ENCODE measurements at regions not wholly inside any gene's neighbourhood (a gene's known extent, or its start where the extent isn't known, plus 50 kb on each side); places are given as distances from the start of the nearest gene placed in this dataset.
A peak's percentile ranks its signal among the peaks of the same experiment; 100 is the strongest.

DNA sequence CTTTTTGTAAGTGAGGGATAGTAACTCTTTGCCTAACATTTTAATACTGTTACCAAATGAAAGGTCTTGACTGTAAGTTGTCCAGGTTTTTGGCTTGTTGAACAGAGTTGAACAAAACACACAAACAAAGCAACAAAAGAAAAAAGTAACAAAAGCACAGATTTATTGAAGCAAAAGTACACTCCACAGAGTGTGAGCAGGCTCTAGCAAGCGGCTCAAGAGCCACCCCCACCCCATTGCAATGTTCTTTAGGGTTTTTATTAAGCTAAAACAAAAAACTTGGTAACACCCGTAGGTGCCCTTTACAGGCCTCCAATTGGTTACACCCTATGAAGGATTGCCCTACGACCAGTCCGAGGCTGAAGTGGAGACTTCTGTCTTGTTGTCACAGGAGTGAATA, 197.4 kb upstream of the MAP3K1 start:
- no peak for DNase-seq

DNA sequence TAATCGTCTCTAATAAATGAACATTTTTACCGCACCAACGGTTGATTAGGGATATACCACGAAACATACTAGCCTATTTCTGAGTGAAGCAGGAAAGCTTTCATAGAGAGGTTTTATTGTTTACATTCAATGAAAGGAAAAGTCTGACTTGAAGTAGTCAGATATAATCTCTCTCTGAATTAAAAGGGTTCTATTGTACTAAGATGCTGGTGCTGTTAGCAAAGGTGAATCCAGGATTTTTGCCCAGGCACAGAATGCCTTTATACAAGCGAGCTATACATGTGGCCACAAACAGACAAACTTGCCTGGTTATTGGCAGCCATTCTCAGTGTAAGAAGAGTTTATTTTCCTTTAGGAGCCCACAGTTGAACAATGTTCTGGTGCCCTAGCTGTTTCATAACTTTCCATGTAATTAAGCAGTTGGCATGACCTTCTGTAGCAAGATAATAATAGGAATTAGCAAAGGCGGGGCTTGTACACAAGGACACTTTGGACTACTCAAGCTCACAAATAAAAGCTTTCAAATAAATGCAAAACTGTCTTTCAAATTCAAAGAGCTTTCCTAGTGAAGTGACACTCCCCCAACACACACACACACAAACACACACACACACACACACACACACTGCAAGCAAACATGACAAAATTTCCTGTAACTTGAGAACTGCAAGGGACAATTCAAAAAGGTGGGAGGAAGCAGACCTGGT, 198.7 kb upstream of the MAP3K1 start:
- DNase-seq, result peak; percentile 75

DNA sequence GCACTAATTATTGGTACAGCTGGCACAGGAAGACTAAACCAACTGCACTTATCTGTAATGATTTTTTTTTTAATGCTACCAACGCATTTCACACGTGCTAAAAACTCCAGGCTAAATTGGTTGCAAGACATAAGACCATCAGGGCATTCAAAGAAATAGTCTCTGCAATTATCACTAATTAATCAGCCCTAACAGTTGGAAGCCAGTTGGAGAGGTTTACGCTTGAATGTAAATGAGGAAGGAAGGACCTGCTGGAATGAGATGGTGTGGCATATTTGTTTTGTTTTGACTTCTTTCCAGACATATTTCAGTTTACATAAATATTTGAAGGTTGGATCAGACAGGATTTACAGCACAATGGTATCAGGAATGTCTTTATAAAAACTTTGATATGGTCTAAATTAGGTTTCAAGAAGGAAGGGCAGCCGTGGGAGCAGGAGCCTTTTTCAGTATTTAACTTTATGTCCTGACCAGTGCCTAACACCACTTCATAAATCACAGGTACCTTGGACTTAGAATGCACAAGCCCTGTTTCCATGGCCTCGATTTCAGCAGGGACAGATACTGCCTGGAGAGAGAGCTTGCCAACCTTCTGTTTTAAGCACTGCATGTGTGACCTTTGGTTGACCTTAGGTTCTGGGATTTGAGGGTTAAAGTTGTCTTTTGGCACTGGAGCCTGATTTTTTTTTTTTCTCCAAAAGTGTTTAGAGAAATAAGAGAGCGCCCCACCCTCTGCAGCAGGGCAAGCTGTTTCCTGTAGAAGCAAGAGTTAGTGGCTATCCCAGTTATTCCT, 199.8 kb upstream of the MAP3K1 start:
- peak; percentile 33 for DNase-seq

DNA sequence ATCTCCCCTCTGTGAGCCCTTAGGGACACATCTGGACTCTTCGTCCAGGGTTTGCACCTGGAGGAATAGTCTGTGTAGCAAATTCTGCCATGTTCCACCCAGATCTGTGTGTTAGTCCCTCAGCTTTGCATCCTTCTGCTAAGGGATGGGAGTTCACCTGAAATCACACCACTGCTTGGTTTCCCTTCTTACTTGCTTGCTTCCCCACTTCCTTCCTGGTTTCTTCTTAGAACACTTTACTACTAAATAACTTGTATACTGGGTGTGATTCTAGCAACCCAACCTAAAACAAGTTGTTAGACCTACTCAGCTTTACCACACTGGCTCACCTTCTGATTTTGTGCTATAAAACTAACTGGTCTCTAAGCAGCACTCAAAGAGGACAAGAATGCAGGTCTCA, 202.6 kb upstream of the MAP3K1 start:
- no peak for DNase-seq

DNA sequence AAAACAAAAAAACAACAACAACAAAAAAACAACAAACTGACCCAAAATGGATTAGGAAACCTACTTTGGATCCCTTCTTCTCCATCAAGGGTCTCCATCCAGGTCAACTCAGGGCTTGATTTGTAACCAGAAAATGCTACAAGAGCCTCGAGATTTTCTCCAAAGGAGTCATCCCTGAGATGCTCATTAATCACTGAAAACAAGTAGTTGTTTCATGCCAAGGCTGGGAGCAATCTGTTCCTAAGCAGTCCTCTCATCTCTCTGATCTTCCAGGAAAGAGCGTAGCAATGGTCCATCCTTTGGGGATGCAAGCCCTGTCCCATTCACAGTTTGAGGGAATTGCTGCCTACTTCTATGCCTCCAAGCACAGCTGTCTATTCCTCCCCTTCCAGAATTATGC, 203.0 kb upstream of the MAP3K1 start:
- DNase-seq, result no peak

DNA sequence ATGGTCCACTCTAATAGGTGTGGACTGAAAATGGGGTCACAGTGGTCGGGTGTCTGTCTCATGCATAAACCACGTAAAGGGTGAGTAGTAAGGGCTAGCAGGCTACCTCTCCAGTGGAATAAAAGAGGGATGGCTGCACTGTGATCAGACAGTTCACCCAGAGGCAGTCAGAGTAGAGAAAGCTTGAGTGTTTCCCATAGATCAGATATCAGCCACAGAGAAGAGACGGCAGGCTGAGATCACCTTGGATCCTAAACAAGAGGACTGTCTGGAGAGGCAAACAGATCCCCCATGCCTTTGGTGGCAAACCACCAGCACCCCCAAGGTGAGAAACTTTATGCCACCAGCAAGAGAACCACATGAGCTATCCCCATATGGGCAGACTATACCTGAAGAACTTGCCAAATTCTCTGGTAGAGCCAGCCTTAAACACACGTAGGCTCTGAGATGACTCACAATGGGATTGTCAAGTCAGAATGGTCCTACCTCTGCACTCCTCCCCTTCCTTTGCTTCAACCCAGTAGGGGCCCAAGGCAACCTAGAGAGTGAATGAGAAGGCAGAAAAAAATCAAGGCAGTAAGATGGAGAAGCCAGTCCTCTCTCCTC, 205.2 kb upstream of the MAP3K1 start:
- no peak for DNase-seq

DNA sequence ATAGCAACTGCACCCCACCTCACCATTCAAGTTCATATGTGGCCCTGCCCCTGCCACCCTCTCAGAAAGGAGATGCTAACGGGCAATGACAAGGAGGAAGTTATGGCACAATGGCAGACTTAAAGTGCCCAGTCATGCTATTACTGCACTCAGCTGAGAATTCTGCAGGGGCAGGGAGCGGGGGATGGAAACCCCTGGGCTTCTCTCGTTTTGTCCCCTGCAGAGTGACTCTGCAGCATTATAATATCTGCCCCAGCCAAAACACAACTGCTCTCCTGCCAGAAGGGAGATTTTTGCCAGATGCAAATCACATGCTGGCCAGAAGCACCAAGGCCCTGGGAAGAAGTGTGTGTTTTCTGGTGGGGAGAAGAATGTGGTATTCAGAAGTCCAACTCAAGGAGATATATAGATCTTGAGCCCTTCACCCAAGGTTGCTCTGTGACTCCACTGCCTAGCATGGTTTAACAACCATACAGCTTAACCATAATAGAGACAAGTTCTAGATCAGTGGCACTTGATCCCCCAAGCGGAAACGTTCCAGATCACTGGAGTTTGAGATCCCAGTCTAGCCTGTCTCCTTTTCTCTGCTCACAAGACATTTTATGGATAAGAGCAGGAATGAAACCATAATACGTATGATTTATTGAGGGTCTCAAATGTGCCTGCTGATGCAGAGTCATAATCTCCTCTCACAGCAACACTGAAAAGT, 207.0 kb upstream of the MAP3K1 start:
- DNase-seq, result no peak

DNA sequence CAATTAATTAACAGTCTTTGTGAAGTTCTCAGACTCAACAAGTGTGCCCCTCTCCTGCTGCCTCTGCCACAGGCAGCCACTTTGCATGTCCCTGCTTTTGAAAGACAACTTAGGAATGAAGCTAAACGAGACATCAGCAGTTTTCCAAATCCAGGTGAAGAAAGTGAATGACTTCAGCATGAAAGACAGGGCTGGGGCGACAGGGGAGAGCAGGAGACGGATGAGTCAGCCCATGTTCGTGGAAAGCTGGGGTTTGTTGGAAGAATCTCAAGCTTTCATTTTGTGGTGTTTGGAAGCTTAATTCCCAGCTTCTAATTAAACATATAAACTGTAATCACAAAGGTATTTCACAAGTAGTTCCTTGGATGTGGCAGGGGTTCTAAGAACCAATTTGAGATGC, 207.8 kb upstream of the MAP3K1 start:
- DNase-seq, result no peak

DNA sequence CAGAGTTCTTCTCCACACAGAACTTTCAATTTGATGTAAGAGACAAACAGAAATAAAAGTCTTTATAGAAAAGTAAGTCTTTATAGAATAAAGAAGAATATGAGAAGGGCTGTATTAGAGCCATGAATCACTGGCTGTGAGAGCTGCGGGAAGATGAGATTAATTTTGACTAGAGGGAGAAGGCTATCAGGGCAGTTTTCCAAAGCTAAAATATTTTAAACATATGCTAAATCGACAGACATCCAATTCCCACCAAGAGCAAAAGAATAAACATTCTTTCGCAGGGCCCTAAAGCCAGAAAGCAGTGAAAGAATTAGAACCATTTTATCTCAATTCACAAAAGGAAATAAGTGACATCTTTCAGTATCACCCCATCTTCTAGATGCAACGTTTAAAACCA, 208.3 kb upstream of the MAP3K1 start:
- no peak for DNase-seq

DNA sequence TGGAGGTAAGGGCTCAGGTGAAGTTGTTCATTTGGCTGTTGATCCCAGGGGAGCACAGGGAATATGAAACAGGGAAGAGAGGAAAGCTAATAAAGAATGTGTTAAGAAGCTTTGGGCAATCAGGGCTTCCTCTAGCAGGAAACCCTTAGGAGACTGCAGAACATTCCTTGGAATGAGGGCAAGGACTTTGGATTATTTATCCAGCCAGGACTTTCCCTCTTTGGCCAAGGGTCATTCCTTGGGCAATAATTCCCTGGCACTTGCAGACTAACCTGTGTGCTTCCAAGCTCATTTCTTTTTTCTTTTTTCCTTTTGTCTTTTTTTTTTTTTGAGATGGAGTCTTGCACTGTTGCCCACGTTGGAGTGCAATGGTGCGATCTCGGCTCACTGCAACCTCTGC, 209.2 kb upstream of the MAP3K1 start:
- DNase-seq, result no peak

DNA sequence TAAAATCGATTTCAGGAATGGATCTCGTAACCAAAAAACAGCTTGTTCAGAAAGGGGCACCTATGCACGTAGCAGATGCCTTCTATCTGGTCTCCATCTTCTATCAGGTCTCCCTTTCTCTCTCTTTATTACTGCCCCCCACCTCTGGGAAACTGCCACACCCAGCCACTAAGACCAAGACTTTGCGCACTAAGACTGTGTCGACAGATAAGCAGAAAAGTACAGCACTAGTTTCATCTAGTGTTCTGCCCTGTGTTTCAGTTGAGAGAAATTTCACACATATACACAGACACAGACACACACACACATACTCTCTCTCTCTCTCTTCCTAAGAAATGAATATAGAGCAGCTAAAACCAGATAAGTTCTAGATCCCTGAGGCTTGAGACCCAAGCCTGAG, 210.1 kb upstream of the MAP3K1 start:
- no peak for DNase-seq

DNA sequence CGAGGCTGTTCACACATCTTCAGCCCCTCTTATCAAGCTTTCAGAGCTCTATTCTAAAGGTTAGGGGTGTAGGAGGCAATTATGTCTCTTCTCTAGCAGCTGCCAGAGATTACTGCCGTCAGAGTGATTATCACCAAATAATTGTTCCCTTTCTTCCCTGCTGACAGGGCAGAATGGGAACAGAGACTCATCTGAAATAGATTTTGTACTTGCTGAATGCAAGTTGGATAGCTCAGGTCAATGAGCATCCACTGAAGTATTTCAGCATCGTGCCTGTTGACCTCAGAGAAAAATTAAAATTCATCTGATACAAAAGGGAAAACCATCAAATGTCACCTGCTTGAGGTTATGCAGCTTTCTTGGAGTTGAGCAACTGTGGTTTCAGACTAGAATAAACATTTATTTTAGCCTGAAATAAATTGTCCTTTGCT, 213.7 kb upstream of the MAP3K1 start:
- DNase-seq, result peak; percentile 71

DNA sequence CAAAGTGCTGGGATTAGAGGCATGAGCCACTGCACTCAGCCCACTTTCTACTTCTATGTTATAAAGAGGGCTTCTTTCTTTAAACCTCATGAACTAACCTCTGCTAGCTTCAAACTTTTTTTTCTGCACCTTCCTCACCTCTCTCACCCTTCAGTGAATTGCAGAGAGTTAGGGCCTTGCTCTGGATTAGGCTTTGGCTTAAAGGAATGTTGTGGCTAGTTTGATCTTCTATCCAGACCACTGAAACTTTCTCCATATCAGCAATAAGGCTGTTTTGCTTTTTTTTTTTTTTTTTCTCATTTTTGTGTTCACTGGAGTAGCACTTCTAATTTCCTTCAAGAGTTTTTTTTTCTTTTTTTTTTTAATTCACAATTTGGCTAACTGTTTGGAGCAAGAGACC, 216.4 kb upstream of the MAP3K1 start:
- DNase-seq, result no peak

DNA sequence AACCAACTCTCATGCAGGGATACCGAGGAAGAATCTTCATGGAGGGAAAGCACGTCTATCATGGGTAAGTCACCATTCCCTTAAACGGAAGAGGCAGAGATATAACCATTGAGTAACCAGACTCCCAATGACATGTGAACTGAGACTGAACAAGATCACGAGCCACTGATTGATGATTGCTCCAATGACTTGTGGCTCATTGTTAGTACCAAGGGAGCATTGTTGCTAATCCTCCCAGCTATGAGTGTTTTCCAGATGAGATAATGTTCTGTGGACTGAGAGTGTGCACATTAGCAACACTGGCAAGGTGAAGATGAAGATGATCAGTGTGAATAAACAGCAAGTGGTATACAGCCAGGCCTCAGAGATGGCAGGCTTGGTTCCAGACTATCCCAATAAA, 219.2 kb upstream of the MAP3K1 start:
- DNase-seq, result no peak

DNA sequence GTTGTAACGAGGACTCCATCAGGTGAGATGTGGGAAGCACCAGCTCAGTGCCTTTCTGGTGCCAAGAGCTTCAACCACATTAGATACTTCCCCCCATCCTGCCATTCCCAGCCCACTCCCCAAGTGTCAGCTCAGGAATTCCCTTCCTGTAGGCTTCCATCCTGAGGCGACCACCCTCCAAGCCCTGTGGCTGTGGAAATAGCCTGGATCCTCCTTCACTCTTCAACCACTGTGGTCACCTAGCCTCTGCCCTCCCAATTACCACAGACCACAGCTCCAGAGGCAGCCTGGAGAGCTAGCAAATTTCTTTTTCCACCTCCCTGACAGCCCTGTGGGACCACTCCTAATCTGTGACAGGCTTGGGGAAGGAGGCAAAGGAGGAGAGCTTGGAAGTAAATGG, 219.8 kb upstream of the MAP3K1 start:
- DNase-seq, result no peak

DNA sequence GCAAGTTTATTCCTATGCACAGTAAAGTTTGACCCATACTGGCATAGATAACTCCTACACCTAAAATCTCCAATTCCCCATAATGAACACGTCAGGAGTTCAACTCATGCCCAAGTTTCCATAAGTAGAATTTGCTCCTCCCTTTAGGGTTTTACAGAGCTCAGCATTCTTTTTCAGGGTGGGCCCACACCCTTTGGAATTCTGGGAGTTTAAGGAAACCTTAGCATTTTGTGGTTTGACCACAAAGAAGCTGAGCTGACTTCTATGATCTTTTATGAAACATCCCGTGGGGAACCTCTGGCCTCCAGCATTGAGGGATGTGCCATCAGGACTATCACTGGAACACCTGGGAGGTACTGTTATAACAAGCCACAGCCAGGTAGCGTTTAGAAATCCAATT, 220.6 kb upstream of the MAP3K1 start:
- DNase-seq, result no peak

DNA sequence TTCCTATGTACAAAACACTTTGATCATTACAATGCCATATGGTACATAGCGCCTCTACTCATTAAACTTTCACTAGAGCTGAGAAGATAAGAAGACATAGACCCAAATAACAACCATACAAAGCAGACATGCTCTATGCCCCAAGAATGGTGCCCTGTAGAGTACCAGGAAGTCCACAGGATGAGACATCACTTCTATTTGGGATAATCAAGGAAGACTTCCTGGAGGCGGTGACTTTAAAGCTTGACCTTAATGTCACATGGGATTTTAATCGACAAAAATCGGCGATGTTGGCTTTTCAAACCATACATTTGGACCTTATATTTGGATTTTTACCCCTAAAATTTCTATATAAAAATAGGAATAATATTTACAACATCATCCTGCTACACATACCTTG, 224.3 kb upstream of the MAP3K1 start:
- DNase-seq, result no peak

DNA sequence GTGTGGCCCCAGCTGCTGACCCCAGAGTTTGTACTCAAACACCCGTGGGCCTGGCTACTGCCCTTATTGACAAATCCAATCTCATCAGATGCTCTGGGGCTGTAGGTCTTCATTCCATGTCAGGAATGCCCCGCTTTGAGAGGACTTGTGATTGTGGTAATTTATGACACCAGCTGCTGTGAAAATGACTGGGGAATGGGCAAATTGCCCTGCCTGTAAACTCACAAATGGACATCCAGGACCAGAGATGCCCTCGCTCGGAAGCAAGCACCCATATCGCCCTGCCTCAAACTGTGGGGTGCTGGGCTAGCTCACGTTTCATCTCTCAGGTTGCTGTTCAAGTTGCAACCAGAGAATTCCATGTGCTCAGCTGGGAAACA, 225.9 kb upstream of the MAP3K1 start:
- no peak for DNase-seq

DNA sequence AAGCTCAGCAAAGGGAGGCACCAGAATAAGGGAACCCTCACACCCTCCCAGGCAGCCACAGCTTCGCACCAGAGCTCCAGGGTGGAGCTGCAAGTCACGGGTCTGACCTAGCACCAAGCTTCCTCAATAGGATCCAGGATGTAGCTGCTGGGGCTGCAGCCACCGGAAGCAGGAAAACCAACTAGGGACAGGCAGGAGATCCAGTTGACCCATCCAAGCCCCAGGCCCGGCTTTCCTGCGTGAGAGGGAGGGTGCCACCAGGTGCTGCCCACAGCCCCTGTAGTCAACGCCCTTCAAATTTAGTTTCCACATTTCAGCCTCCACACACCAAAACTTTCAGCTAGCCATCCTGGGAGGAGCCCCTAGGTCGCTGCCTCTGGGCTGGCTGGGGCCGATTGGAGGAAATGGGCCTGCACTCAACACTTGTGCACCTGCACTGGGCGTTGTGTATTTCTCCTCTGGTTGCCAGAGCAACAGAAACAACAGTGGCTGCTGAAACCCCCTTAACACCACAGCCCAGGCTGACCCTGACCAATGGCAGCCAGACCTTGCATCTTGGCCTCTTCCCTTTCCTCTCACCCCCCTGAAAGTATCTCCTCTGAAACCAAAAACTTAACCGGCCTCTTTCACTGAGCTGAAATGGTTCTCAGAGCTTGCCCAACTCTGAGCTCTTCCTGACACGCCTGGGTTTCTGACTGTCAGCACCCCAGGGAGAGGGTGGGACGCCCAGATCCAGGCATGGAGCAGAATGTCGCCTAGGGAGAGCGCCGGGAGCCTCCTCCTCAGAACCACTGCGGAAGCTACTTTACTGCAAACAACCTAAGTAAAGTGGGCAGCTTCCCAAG, 226.5 kb upstream of the MAP3K1 start:
- no peak for DNase-seq

DNA sequence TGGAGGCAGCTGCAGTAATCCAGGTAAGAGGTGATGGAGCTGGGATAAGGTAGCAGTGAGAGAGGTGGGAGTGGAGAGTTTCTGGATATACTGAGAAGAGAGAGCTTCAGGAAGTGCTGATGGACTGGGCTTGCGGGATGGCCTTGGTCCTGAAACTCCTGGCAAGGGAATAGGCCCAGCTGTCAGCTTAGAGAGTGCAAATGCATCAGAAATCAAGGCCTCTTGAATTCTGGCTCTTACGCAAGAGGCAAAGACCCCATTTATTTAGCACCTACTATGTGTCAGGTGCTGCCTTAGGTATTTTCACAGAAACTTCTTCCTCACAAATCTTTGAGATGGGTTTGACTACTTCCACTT, 227.2 kb upstream of the MAP3K1 start:
- no peak for DNase-seq

DNA sequence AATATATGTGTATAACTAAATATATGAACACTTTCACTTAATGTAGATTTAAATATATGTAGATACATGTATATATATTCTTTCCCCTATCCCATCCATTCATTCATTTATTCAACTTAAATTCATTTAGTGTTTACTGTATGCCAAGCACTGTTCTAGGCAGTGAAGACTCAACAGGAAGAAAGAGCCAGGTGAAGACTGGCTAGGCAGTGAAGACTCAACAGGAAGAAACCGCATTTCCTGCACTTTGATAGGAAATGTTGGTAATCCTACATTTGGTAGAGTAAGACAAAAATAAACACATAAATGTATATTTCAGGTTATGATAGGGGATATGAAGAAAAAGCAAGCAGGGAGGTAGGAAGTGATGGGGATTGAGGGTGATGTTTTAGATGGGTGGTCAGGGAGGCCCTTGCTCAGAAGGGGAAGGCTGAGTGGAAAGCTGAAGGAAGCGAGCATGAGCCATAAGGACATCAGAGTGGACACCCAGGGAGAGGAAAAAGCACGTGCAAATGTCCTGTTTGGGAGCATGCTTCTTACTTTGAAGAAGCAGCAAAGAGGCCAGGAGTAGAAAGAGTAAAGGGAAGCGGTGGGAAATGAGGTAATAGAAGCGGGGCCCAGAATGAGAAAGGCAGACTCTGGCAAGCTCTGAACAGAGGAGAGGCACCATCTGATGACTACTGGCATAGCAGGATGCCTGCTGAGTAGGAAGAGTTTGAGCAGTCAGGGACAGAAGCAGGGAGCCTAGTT, 227.8 kb upstream of the MAP3K1 start:
- DNase-seq, result no peak

All from NCI-H1105 treated with DMSO at 0.1 percent for 48 hours (cell line).